ENCODE measurements at regions not wholly inside any gene's neighbourhood (a gene's known extent, or its start where the extent isn't known, plus 50 kb on each side); places are given as distances from the start of the nearest gene placed in this dataset.

DNA sequence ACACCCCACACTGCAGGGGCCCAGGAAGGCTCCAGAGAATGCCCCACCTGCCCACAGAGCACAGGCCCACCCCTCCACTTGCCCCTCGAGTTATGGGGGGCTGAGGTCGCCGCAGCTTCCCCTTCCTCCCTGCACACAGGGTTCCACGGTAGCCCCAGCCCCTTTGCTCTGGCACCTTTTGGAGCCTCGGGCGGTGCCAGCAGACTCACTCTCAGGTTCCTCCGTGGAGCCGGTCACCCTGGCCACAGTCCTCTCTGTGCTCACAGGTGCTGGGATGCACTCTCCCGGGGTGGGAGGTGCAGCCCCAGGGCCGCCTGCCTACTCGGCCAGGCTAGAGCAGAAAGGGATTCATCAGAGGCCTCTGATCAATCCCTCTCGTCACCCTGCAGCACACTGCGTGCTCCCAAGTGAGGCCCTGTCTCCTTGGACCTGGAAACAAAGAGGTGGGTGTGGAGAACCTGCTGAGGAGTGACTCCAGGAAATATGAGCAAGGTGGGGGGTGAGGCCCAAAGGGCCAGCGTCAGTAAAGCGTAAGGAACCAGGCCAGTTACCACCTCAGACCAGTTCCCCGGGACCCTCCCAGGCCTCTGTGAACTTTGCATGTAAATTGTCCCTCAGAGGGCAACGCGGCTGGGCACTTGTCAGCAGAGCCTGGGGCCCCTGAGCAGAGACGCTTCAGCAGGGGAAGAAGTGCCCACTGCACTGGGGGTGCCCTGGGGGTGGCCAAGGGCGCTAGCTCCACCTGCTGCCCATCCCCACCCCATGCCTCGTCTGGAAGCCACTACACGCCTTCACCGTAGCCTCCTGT lies 167.8 kb downstream of the OLFM1 start:
- DNase-seq, result no peak

DNA sequence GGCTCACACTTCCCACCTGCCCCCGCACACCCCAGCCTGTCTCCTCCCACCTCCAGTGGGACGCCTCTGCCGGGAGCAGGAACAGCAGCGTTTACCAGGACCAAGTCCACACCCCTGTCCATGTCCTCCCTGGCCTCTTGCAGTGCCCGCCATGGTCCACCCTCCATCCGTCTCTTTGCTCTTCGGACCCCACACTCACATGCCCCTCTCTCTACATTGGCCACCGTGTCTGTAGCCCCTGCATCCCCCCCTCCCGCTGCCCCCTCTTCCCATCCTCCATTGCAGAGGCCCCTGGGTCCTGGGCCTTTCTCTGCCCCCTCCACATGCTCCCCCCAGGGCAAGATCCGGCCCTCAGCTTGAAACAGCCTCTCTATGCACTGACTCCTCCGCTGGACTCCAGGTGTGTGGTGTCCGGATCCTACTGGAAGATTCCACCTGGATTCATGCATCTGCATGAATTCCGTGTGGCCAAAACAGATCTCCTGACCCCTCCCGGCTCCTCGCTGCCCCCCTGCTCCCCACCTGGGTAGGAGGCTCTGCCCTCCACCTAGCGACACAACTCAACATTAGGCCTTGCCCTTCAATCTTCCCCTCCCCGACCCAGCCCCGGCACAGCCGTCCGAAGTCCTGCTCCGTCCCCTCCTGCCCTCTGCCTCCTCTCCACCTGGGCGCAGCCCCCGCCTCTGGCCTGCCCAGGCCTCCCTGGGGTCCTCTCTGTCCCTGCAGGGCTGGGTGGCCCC lies 168.5 kb downstream of the OLFM1 start:
- no peak for DNase-seq

DNA sequence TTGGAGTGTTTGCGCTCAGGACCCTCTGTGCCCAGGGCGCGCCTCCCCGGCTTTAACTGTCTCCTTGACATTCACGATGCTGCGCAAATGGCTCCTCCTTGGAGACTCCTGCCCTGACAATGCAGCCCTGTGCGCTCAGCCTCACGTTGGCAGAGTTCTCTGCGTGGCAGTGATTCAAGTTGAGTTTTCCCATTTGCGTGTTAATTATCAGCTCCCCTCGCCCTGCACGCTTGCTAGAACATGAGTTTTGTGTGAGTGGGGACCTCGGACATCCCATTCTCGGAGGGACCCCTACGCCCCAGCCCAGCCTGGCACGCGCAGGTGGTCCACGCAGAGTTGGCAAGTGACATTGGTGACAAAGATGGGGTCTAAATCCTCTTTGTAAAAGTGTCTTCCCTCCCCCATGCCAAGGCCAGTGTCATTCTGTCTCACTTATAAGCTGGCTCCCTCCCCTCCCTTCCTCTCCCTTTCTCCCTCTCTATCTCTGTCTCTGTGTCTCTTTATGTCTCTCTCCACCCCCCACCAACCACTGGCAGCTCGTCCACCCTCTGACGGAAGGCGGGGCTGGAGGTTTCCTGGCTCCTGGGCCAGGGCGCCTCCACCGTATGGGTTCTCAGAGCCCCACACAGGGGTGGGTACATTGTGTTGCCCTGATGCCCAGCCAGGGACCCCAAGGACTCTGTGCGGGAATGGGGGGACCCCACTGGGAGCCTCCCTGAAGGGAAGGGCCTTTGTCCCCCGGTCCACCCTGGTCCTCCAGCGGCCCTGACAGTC lies 169.3 kb downstream of the OLFM1 start:
- DNase-seq, result no peak

DNA sequence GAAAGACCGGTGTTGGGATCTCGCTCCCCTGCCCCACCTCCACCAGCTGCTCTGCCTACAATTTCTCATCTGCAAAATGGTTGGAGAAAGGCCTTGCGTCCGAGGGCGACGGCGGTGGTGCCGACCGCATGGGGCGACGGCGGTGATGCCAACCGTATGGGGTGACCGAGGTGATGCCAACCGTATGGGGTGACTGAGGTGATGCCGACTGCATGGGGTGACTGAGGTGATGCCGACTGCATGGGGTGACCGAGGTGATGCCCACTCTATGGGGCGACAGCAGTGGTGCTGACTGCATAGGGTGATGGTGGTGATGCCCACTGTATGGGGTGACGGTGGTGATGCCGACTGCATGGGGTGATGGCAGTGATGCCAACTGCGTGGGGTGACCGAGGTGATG lies 171.0 kb downstream of the OLFM1 start:
- DNase-seq, result no peak

DNA sequence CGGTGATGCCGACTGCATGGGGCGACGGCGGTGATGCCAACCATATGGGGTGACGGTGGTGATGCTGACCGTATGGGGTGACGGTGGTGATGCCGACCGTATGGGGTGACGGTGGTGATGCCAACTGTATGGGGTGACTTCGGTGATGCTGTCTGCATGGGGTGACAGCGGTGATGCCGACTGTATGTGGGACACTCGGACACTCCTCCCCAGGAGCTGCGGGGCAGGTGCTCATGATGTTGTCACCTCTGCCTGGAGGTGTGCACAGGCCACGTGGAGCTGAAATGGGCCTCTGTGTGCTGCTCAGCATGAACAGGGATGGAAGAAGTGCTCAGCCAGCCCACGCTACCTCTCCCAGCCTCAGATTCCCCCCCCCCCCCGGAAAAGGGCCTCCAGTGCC lies 171.8 kb downstream of the OLFM1 start:
- no peak for DNase-seq

DNA sequence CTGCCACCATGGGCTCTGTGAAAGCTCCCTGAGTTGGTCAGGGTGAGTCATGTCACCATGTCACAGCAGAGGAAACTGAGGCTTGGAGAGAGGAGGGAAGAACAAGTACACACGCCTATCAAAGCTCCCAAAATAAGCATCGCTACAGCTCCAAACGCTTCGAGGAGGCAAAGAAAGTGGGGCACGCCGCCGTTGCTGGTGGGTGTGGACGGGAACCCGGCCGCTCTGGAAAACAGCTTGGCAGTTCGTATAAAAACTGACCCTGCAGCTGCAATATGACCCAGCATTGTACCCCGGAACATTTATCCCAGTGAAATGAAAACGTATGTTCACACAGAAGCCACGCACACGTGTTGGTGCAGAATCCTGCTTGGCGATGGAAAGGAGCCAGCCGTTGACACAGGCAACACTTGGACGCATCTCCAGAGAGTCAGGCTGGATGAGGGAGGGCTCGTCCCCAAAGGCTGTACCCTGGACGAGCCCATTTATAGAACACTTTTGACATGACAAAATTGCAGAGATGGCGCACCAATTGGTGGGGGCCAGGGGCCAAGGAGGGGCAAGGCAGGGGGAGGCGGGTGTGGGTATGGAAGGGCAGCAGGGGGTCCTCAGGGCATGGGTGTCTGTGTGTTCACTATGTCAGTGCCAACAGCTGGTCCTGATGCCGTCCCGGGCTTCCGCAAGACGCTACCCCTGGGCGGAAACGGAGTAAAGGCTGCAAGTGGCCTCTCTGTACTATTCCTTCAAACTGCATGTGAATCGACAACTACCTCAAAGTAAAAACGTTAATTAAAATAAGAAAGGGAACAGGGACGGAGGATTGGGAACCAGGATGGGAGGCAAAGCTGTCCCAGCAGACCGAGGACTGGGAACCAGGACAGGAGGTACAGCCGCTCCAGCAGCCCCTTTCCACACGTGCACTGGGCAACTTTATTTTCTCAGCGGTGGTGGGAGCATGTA lies 173.0 kb downstream of the OLFM1 start:
- no peak for DNase-seq

DNA sequence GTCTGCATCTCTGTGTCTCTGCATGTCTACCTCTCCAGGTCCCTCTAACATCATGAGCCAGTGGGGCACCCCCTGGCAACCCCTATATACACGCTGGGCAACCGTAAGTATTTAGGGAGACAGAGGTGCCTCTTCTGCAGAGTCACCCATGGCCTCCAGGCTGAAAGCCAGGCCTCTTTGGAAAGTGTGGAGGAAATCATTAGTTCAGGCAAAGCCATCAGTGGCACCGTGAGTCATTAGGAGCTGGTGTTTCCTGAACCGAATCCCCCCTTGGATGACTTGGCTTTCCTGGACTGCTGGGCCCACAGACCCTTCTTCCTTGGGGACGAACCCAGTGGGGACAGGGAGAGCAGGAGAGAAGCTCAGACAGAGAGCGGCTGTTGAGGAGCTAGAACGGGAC lies 174.8 kb downstream of the OLFM1 start:
- no peak for DNase-seq

DNA sequence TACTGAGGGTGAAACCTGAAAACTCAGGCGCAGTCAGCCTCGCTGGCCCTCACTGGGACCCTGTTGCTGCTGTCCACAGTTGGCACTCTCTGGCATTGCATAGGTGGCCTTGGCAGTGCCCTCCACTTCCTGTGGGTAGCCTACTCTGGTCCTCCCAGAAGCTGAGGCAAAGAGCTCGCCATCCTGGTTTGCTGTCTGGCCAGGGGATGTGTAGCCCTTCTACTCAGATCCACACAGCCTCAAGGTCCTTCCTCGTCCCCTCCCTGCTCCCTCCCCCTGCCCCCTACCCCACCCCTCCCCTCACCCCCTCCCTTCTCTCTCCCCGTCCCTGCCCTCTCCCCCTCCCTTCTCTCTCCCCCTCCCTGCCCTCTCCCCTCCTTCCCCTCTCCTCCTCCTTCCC lies 176.0 kb downstream of the OLFM1 start:
- DNase-seq, result no peak

DNA sequence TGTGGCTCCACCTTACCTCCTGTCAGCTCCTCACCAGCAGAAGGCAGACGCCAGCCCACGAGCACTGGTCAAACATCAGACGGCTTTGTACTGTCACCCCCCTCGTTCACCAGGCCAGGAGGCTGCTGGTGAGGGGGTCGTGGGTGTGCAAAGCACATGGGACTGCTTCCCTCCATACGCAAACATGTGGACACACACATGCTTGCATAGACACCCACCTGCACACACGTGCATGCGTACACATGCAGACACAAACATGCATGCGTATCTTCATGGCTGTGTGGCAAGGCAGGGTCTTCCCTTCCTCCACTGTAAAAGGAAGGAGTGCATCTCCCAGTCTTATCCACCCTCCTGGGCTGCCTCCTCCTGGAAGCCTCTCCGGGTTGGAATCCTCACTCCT lies 178.5 kb downstream of the OLFM1 start:
- DNase-seq, result no peak

DNA sequence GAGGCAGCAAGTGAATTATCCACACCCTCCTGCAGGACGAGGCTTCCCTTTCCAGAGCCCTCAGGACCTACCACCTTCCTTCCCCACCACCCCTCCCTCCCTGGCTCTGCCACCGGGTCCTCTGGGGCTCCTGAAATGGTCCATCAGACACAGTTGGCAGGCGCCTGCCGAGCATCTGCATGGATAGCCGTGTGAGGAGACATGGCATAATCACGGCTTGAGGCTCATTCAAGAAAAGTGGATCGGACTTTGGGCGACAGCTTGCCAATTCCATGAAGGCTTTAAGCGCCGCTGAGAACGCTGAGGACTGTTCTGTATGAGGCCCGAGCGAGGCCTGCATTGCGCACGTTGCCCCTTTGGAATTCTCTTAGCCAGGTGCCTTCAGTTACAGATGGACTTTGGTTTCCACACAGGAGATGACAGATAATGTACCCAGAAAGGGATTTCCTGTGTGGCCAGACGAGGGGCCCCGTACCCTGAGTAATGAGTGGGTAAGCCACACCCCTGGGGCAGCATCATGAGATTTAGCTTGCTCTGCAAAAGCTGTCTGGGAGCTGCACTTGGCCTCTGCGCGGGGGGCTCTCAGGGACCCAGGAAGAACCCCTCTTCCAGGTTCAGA lies 179.8 kb downstream of the OLFM1 start:
- DNase-seq, result no peak

DNA sequence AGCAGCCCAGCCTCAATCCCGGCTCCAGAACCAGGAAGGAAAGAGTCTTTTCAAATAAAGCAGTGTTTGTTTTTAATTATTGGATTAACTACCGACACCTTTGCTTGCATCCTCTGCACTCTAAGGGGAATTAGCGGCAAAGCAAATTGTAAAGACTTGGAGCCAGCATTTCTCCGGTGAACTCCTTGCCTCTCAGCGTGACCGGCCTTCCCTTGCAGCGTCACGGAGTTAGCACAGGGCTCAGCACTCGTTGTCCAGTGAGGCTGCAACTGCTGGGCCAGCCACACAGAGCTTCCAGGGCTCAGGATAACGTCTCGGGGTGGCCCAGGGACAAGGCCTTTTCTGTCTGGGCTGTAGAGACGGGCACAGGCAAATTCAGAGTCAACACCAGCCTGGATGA lies 180.6 kb downstream of the OLFM1 start:
- no peak for DNase-seq

DNA sequence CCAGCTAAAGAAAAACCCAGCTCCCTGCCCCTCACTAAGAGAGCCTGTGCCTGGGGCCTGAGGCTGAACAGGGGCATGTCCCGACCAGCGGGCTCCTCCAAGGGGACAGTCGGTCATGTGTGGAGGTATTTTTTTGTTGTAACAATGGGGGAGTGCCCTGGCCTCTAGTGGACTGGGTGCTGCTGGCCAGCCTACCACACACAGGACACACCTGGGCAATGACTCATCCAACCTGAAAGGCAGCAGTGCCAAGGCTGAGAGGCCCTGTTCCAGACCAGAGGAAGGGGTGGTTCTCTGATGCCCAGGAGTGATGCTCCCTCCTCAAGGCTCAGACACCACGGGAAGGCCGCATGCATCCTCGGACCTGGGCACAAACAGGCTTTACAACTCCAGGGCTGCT lies 181.5 kb downstream of the OLFM1 start:
- DNase-seq, result no peak

DNA sequence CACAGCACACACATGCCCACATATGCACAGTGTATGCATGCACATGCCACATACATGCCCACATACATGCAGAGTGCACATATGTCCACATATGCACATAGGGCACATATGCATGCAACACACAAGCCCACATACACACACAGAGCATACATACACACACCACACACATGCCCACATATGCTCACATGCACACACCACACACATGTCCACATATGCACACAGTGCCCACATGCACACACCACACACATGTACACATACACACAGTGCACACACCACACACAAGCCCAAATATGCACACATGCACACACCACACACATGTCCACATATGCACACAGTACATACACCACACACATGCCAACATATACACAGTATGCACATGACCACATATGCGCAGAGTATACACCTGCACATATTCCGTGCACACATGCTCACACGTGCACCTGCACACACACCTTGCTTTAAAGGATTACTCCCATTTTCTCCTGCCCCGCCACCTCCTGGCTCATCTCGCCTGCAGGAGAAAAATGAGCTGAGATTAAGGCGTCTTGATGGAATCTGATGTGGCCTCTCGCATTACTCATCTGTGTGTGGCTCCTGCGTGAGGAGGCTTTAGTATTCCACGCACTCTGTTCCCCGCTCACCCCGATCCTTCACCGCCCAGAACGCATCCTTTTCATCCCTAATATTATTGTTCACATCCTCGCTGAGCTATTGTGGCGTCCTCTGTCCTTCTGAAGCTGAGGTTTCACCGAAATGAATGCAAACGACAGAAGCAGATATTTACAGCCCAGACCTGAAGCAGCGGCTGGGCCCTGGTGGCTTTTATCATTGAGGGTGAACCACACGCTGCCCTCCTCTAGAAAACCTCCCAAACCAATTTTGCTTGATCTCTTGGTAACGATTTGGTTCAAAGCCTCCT lies 182.7 kb downstream of the OLFM1 start:
- DNase-seq, result no peak

DNA sequence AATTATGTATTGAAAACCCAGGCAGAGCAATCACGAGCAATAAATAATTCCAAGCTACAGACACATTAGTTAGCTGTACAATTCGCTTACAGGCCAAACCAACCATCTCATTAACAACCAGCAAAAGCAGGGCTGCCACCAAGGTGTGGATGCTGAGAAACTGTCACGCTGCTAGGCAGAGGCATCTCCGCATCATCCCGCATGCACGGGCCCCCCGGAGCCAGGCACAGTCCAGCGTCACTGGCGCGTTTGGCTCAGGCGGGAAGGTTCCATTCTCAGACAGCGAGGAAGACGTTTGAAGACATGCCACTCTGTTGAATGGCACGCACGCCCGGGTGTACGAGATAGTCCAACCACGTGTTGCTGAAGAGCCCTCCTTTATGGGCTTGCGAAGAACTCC lies 184.0 kb downstream of the OLFM1 start:
- DNase-seq, result no peak

DNA sequence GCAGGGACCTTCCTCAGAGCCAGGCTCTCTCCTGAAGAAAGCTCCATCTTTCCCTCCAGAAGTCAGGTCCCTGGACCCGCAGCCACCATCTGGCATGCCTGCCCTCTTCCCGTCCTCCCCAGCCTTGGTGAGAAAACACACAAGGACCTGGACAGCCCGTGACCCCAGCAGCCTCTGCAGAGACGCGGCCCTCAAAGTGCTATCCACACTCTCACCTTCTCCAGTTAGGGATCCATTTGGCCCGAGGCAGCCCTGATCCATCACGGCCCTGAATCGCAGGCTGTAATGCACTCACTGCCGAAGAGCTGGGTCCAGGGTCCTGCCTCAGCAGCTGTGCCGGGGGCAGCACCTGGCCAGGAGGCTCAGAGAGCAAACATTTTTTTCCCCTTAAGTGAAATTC lies 185.1 kb downstream of the OLFM1 start:
- no peak for DNase-seq

DNA sequence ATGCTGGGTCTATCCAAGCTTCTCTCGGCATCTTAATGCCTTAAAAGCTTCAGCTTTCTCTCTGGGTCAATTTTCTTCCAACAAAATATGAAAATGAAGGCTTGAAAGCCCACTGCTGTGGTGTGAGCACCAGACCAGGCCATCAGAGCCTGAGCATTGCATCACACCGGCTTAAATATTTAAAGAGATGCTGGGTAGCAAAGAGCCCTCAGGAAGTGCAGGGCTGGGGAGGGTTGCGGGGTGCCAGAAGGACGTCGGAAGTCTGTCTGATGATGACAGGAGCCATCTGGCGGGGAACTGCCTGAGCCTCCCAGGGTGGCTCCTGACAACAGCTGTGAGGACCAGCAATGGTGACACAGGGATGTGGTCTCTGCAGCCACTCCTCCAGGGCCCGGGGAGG lies 185.5 kb downstream of the OLFM1 start:
- DNase-seq, result no peak

DNA sequence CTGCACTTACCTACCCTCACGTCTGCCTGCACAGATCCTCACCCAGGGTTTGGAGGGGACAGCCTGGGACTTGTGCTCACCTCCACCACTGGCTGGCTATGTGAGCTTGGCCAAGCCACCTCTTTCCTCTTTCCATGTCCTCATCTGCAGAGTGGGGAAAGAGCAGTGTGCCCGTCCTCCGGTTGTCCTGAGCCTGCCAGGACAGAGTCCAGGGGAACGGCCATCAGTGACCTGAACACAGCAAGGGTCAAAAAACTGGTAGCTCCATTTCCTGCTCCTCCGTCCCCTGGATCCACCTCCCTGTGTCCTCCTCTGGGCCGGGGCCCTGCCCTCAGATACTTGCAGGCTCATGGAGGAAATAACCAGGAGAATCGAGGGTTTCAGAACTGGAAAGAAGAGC lies 187.7 kb downstream of the OLFM1 start:
- DNase-seq, result no peak

DNA sequence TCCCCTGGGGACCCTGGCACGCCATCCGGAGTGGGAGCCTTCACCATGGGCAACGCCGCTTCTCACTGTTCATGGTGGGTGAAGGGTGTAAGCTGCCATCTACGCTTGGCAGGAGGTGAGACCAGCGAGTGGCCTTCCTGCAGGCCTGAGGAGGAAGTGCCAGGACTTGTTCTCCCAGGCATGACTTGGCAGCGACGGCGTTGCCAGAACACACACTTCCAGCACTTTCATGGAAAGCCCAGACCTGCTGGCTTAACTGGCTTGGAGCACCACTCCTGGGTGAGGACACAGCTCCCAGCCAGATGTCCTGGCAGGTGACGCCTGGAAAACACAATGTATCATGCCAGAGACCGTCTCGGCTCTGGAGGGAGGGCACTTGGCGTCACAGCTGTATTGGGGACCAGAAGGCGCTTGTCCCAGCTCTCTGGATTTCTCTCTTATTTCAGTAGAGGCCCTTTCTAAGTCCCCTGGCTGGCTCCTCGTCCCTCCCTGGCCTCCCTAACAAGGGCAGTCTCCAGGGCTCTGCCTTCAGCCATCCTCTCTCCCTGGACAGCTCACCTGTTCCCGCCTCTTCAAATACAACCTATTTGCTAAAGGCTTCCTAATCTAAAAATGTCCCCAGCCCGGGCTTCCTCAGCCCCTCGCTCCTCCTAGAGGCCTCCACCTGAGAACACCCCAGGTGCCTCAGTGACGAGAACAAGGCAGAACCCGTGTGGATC lies 188.3 kb downstream of the OLFM1 start:
- DNase-seq, result no peak

DNA sequence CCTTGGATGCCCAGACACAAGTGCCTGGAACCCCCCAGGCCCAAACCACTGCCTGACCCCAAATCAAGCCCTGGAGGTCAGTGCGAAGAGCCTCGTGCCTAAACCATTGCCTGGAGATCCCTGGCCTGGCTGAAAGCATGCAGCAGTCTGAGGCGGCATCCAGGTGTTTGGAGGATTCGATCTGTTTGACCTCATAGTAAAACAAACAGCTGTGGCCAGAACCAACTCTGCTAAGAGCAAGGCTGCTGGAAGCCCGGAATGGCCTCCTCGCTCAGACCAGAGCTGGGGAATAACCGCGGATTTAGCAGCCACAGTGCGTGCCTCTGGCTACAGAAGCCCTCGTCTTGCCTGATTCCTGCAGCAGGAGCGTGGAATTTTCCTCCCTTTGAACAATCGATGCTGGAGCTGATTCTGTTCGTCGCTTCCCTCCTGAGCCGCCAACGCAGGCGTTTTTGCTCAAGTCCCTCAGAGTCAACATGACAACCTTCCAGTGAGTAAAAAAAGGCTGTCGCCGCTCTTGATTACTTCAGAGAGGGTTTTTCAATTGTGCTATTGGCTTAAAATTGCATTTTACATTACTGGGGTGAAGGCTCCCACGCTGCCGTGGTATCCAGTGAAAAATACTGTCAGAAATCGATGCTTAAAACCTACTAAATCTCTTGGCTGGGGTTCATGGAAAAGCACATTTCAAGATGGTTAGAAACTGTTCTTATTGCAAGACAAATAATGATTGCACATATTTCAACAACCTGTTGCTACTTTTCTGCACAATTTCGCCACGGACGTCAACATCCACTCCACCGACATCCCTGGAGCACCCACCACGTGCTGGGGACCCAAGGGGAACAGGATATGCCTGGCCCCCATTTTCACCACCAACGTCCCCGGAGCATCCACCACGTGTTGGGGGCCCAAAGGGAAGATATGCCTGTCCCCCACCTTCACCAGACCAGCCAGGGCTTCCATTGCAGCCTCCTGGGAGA lies 190.0 kb downstream of the OLFM1 start:
- DNase-seq, result no peak
